Islet of Langerhans (tissue), 1 donor: ENCODE measurements at regions not wholly inside any gene's neighbourhood (a gene's known extent, or its start where the extent isn't known, plus 50 kb on each side); places are given as distances from the start of the nearest gene placed in this dataset.
"Not testable (repeated sequence)": the region's sequence is repeated elsewhere in the genome, so short reads cannot be mapped to it uniquely, and the experiment has no call there.

Source experiments
- FAIRE-seq: peaks from one replicate; lab custom pipeline; 2011; peaks lifted over from hg19 to GRCh38; lab: Jason Lieb, UNC

DNA sequence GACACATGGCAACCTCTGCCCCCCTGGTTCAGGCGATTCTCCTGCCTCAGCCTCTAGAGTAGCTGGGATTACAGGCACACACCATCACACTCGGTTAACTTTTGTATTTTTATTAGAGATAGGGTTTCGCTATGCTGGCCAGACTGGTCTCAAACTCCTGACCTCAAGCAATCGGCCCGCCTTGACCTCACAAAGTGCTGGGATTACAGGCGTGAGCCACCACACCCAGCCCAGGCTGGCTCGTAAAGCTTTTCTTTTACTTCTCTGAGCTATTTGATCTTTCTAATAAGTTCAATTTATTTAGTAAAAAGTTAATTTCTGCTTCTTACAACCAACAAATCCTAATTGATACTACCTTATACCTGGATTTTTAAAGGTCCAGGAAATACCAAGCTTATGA, 127.4 kb upstream of the KRR1 start:
- no peak for FAIRE-seq

GRCh38 chr12:75636607-75637006, 125.2 kb upstream of the KRR1 start:
- no peak for FAIRE-seq

- no peak for FAIRE-seq
These were observed 124.4 kb upstream of the KRR1 start for GRCh38 chr12:75635606-75636444.

DNA sequence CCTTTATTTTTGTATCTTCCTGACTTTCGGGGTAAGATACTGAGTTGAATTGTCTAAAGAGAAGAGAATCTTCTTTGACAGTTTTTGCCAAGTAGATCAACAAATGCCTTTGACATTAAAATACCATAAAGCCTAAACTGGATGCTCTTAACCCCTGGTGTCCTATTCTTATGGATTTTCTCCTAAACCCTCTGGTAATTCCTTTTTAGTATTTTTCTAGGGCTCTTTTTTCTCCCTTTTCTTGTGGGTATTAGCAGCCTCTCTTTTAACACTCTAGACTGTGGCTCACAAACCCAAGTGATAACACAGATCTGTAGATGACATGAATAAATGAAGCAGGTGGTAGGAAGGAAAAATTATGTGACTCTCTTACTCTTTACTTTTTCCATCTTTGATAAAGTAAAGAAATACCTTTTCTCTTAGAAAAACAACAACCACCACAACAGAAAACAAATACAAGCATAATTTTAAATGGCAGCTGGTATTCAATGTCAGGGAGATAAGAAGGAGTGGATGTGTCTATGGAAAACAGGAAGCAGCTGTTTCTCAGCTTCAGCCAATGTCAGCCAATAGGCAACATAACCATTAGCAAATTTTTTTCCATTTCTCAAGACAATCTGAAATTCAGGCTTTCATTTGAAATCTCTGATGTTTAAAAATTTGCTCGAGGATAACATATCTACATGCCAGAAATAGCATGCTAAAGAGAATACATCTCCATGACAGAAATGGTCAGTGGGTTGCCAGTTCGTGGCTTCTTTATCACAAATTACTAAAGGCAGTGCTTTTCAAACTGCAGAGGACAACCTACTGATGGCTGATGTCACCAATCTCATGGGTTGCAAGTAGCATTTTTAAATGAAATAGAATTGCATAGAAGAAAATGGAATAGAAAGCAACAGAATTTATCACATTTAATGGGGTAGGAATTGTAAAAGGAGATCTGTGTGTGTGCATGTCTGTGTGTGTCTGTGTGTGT, 123.1 kb upstream of the KRR1 start:
- no peak for FAIRE-seq

GRCh38 chr12:75633789-75634188, 122.4 kb upstream of the KRR1 start:
- no peak for FAIRE-seq

DNA sequence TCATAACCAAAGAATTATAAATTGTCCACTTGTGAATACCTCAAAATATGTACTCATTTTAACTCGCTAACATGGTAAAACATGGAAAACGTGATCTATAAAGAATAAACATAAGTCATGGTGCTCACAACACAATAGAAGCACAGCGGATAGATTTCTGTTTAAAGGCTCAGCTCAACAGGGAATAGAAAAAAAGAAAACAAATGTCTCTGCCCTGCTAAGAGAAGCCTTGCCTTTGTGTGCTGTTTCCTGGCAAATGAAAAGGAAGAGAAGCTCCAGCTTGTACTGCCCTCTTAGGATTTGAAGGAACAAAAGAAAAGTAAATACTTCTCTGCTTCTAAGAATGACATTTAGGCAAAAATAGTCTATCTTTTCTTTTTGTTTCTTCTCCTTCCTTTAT, 121.0 kb upstream of the KRR1 start:
- FAIRE-seq = no peak

GRCh38 chr12:75631831-75632230, 120.4 kb upstream of the KRR1 start:
- no peak for FAIRE-seq

DNA sequence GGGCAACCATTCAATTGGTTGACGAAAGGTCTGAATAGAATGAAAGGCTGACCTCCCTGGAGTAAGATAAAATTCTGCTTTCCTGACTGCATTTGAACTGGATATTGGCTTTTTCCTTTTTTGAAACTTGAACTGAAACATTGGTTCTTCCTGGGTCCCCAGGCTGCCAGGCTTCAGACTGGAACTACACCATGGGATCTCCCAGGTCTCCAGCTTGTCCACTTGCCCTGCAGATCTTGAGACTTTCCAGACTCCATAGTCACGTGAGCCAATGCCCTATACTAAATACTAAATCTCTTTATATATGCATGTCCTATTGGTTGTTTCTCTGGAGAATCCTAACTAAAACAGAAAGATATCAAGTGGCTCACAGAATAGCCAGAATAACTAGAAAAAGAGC, 118.7 kb upstream of the KRR1 start:
- FAIRE-seq = no peak

GRCh38 chr12:75628916-75629315, 117.5 kb upstream of the KRR1 start:
- no peak for FAIRE-seq

DNA sequence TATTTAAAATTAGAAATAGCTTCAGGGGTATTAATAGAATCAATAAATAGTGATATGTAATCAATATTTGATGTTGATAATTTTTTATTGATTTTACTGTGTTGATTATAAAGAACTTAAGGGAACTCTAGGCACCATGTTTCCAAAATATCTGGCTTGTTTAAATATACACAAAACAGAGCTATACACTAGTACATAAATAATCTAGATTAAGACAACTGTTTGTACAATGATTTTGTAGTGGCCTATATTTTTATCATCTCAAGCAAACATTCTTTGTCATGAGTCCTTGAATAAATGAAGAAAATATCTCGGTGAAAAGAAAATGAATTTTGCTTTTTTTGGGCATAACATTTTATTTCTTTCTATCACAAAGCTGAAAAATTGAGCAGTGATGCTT, 117.1 kb upstream of the KRR1 start:
- FAIRE-seq = peak; percentile 86

- FAIRE-seq = no peak
These were observed 112.3 kb upstream of the KRR1 start for GRCh38 chr12:75623631-75624154.

- no peak for FAIRE-seq
These were observed 111.1 kb upstream of the KRR1 start for GRCh38 chr12:75622492-75622891.

DNA sequence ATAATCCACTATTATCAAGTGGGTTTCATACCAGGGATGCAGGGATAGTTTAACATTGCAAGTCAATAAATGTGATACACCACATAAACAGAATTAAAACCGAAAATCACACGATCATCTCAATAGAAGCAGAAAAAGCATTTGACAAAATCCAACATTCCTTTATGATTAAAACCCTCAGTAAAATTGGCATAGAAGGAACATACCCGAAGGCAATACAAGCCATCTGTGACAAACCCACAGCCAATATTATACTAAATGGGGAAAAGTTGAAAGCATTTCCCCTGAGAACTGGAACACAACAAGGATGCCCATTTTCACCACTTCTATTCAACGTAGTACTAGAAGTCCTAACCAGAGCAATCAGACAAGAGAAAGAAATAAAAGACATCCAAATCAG, 103.0 kb upstream of the KRR1 start:
- not testable (repeated sequence) for FAIRE-seq

- no peak for FAIRE-seq
These were observed 102.6 kb upstream of the KRR1 start for GRCh38 chr12:75613981-75614380.

GRCh38 chr12:75611041-75611440, 99.6 kb upstream of the KRR1 start:
- FAIRE-seq = no peak

DNA sequence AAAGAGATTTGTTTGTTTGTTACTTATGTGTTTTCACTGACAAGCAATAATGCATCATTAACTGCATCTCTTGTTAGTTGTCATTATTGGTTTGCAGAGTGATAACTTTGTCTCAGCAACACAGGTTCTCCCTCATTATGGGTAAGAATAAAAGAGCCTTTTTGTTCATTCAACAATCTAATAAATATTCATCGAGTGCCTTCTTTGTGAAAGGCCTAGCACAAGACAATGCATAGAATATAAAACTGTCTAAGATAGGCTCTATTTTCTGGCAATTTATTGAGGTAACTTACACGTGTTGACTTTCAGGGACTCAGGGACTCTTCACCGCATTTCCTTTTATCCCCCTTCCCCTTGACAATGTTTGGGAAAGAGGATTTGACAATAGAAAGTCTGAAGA, 95.5 kb upstream of the KRR1 start:
- FAIRE-seq = no peak

GRCh38 chr12:75606151-75606550, 94.7 kb upstream of the KRR1 start:
- FAIRE-seq = no peak

- no peak for FAIRE-seq
These were observed 92.1 kb upstream of the KRR1 start for GRCh38 chr12:75603475-75603874.

GRCh38 chr12:75602106-75602505, 90.7 kb upstream of the KRR1 start:
- no peak for FAIRE-seq

DNA sequence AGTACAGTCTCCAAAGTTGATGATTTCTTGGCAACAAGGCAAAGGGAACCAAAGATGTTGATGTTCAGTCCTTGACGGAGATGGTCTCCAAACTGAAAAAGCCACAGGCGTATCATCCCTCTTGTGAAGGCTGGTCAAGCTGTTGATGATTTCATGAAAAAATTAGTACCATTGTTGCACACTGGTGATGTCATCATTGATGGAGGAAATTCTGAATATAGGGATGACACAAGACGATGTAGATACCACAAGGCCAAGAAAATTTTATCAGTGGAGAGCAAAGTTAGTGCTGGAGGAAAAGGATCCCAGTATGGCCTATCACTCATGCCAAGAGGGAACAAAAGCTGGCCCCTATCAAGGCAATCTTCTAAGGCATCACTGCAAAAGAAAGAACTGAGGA, 88.7 kb upstream of the KRR1 start:
- no peak for FAIRE-seq

DNA sequence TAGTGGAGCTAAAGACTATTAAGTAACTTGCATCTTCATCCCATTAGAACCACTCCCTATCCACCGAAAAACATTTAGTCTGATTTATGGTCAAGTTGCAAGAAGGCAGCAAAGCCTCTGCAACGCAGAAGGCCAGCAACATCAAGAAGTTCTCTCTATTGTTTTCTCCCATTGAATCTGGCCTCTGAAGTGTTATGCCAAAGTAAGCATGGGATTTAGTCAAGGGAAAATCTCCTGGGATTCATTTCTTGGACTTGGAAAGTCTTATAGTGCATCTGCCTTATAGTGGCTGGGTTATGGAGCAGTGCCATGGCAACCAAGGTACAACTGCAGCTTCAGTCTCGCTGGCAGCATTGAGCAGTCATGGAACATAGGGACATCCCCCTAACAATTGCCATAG, 87.7 kb upstream of the KRR1 start:
- FAIRE-seq = no peak

GRCh38 chr12:75596406-75596805, 85.0 kb upstream of the KRR1 start:
- no peak for FAIRE-seq
